Endothelial cell of umbilical vein (primary cell): ENCODE measurements at regions not wholly inside any gene's neighbourhood (a gene's known extent, or its start where the extent isn't known, plus 50 kb on each side); places are given as distances from the start of the nearest gene placed in this dataset.

Experiments used
- BruUV-seq: library from RNA; stranded (reverse); fragments of 400-500 nt; replicated peaks from 2 replicates; lab custom pipeline; 2021; lab: Mats Ljungman, UMichigan
- CTCF ChIA-PET: fragments of 300-600, 350-600 bp; sonication (Branson Sonifier 250); formaldehyde crosslinking; loops from one replicate; lab custom pipeline; 2021; ENCODE audit warnings: antibody characterized with exemption, inconsistent platforms; lab: Charles Lee
- POLR2A ChIA-PET: fragments of 300-600, 350-600 bp; sonication (Branson Sonifier 250); formaldehyde crosslinking; loops from one replicate; lab custom pipeline; 2021; ENCODE audit warnings: antibody characterized with exemption, inconsistent platforms; lab: Charles Lee
- DNase-seq: peaks from one replicate; pipeline ENCODE4 v3.0.0-alpha.2; 2011; ENCODE audit warnings: low read depth, low spot score
- FAIRE-seq: peaks from 2 replicates; lab custom pipeline; 2011; peaks lifted over from hg19 to GRCh38; lab: Jason Lieb, UNC
- H2AFZ ChIP-seq: 2 replicates; pipeline ENCODE4 v1.6.0; 2012; ENCODE audit warnings: low read depth, low read length, control low read depth, inconsistent platforms
- H3K27ac ChIP-seq: 2 replicates; pipeline ENCODE4 v1.5.1; 2011; ENCODE audit warnings: low read depth, mild to moderate bottlenecking, control low read depth, low read length, moderate library complexity; ENCODE audit not compliant: insufficient read depth
- H3K27me3 ChIP-seq, 2 experiments: 2 replicates each; pipeline versions ENCODE4 v1.6.0 to v1.6.1; 2011; ENCODE audit warnings: low read length in 2 of 2, mixed read lengths in 1 of 2; ENCODE audit not compliant: control insufficient read depth in 2 of 2, insufficient read depth in 2 of 2
- H3K36me3 ChIP-seq, 2 experiments: 2 replicates in 1 of 2; 3 replicates in 1 of 2; pipeline ENCODE4 v1.5.1; 2011; ENCODE audit warnings: low read length in 2 of 2, mild to moderate bottlenecking in 1 of 2, moderate library complexity in 1 of 2; ENCODE audit not compliant: control insufficient read depth in 2 of 2, insufficient read depth in 2 of 2; ENCODE audit errors: extremely low read depth in 1 of 2
- H3K4me1 ChIP-seq: 3 replicates; pipeline ENCODE4 v1.5.1; 2011; ENCODE audit warnings: mild to moderate bottlenecking, low read length; ENCODE audit not compliant: control insufficient read depth, insufficient read depth; ENCODE audit errors: extremely low read depth
- H3K4me2 ChIP-seq: 2 replicates; pipeline ENCODE4 v1.6.1; 2011; ENCODE audit warnings: low read length, control low read depth, mixed read lengths; ENCODE audit not compliant: insufficient read depth
- H3K4me3 ChIP-seq, 3 experiments: fragments of 200-600 bp in 1 of 3; sonication (generic), shearing (Covaris generic) in 1 of 3; replicated peaks in 1 of 3; 2 replicates each; pipeline ENCODE4 v1.5.1; 2011 to 2016; ENCODE audit warnings: control low read depth in 3 of 3, low read length in 3 of 3, mild to moderate bottlenecking in 2 of 3, inconsistent platforms in 1 of 3, low read depth in 1 of 3, moderate library complexity in 1 of 3; ENCODE audit not compliant: insufficient read depth in 1 of 3
- H3K79me2 ChIP-seq: 2 replicates; pipeline ENCODE4 v1.6.0; 2012; ENCODE audit warnings: low read length, inconsistent platforms; ENCODE audit not compliant: control insufficient read depth, insufficient read depth
- H3K9ac ChIP-seq: replicated peaks from 2 replicates; pipeline ENCODE3; 2011; ENCODE audit warnings: low read length, control low read depth; ENCODE audit not compliant: insufficient read depth; ENCODE audit errors: extremely low read depth
- H3K9me1 ChIP-seq: replicated peaks from 3 replicates; pipeline ENCODE4 v1.6.0; 2011; ENCODE audit warnings: mild to moderate bottlenecking, low read length; ENCODE audit not compliant: control insufficient read depth, insufficient read depth; ENCODE audit errors: extremely low read depth
- H3K9me3 ChIP-seq: replicated peaks from 2 replicates; pipeline ENCODE4 v1.5.1; 2012; ENCODE audit warnings: low read length, inconsistent platforms; ENCODE audit not compliant: control insufficient read depth, insufficient read depth
- H4K20me1 ChIP-seq: replicated peaks from 2 replicates; pipeline ENCODE3; 2011; ENCODE audit warnings: mild to moderate bottlenecking, low read length; ENCODE audit not compliant: control insufficient read depth, insufficient read depth; ENCODE audit errors: extremely low read depth
- CTCF ChIP-seq, 2 donors: IDR thresholded peaks; 1 replicate in 1 of 2; 2 replicates in 1 of 2; pipeline ENCODE4 v1.5.1; 2011; ENCODE audit warnings: low read length in 2 of 2, mild to moderate bottlenecking in 2 of 2, moderate library complexity in 2 of 2, control low read depth in 1 of 2, inconsistent platforms in 1 of 2, low read depth in 1 of 2; ENCODE audit not compliant: insufficient read depth in 1 of 2; ENCODE audit errors: extremely low read depth in 1 of 2
- EZH2 ChIP-seq: IDR thresholded peaks from 2 replicates; pipeline ENCODE4 v1.6.1; 2012; ENCODE audit warnings: borderline replicate concordance, low read depth, mild to moderate bottlenecking, moderate library complexity, low read length, inconsistent platforms; ENCODE audit not compliant: severe bottlenecking
- FOS ChIP-seq: IDR thresholded peaks from 2 replicates; pipeline ENCODE4 v1.6.1; 2011; ENCODE audit warnings: mild to moderate bottlenecking, low read length, moderate library complexity, borderline replicate concordance; ENCODE audit not compliant: insufficient read depth
- GATA2 ChIP-seq: IDR thresholded peaks from 2 replicates; pipeline ENCODE4 v1.7.0; 2011; ENCODE audit warnings: low read depth, mild to moderate bottlenecking, moderate library complexity, mixed read lengths, low read length; ENCODE audit not compliant: insufficient read length, insufficient read depth
- JUN ChIP-seq: IDR thresholded peaks from 2 replicates; pipeline ENCODE4 v1.6.1; 2011; ENCODE audit warnings: borderline replicate concordance, low read depth; ENCODE audit not compliant: insufficient read length, insufficient read depth
- MYC ChIP-seq: IDR thresholded peaks from one replicate; pipeline ENCODE4 v1.6.1; 2011; ENCODE audit warnings: mild to moderate bottlenecking, low read depth, low read length
- POLR2A ChIP-seq: IDR thresholded peaks from 2 replicates; pipeline ENCODE4 v1.6.1; 2012; ENCODE audit warnings: low read depth, mild to moderate bottlenecking, control low read depth, low read length
- POLR2AphosphoS5 ChIP-seq: IDR thresholded peaks from 2 replicates; pipeline ENCODE4 v1.6.1; 2012; ENCODE audit warnings: low read depth, mild to moderate bottlenecking, control low read depth, low read length, moderate library complexity; ENCODE audit not compliant: insufficient read depth
- dilution Hi-C: fragments of 300-500 bp; cut with MboI; formaldehyde crosslinking; loops from one replicate; pipeline ENCODE4 v1.15.0; 2019; ENCODE audit warnings: low sequenced_read_pairs; ENCODE audit not compliant: extremely low pct_ligation_motif_present
- intact Hi-C: fragments of 100-400 bp; cut with micrococcal nuclease; formaldehyde crosslinking; loops from one replicate; pipeline ENCODE4 v1.10.0; 2022
- TF ChIP-seq, protein P1 (sequence below): IDR thresholded peaks from 2 replicates; pipeline ENCODE4 v1.6.1; 2011; ENCODE audit not compliant: insufficient read depth, insufficient read length

GRCh38 chr4:162610116-162610515 lies 446.3 kb upstream of the FSTL5 start:
- FAIRE-seq: no peak

More at GRCh38 chr4:162610116-162610515, 446.3 kb upstream of the FSTL5 start:
- intact Hi-C loops (no loop called here), dilution Hi-C loops (no loop called here)
- Histone ChIP-seq H3K4me1 (no peaks in the 10 kb centered on the region), H3K9me3 (peaks cover 5% of the 10 kb centered on the region), H3K36me3 (no peaks in the 10 kb centered on the region), H3K27ac (no peak overlapping the region), H3K9ac (no peak overlapping the region), H4K20me1 (no peaks in the 10 kb centered on the region), H3K27me3 (no peaks in the 10 kb centered on the region), H3K9me1 (no peaks in the 10 kb centered on the region), H3K79me2 (no peaks in the 10 kb centered on the region), H3K4me2 (no peak overlapping the region), H2AFZ (no peak overlapping the region), H3K4me3 (no peak overlapping the region)
- DNase-seq: no peak
- no TSS peak for BruUV-seq
- ChIA-PET CTCF (no interaction called here), POLR2A (no interaction called here)
- TF ChIP-seq GATA2: no peak
- no peak for TF ChIP-seq POLR2A
- no peak for TF ChIP-seq POLR2AphosphoS5
- no peak for TF ChIP-seq JUN
- TF ChIP-seq EZH2: no peak
- TF ChIP-seq MYC: no peak
- no peak for TF ChIP-seq CTCF (IDR thresholded peaks at IDR 0.05; ENCODE audit: extremely low read depth in 1 of 2, insufficient read depth in 1 of 2, low read depth in 1 of 2, low read length in 2 of 2)
- TF ChIP-seq, protein P1, sequence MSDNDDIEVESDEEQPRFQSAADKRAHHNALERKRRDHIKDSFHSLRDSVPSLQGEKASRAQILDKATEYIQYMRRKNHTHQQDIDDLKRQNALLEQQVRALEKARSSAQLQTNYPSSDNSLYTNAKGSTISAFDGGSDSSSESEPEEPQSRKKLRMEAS: no peak
- TF ChIP-seq FOS: no peak
